Astrocyte (in vitro differentiated cells and primary cell): ENCODE measurements at regions not wholly inside any gene's neighbourhood (a gene's known extent, or its start where the extent isn't known, plus 50 kb on each side); places are given as distances from the start of the nearest gene placed in this dataset.
A peak's percentile ranks its signal among the peaks of the same experiment; 100 is the strongest.

ENCODE experiments used
- DNase-seq: peaks from one replicate; pipeline ENCODE4 v3.0.0-alpha.2; 2010; ENCODE audit warnings: low read depth
- FAIRE-seq: peaks from 2 replicates; lab custom pipeline; 2011; peaks lifted over from hg19 to GRCh38; lab: Jason Lieb, UNC
- H2AFZ ChIP-seq: 2 replicates; pipeline ENCODE4 v1.6.0; 2012; ENCODE audit warnings: low read depth, low read length, inconsistent platforms
- H3K27ac ChIP-seq: 2 replicates; pipeline ENCODE4 v1.5.1; 2011; ENCODE audit warnings: low read depth, low read length, inconsistent platforms
- H3K27me3 ChIP-seq: 2 replicates; pipeline ENCODE4 v1.6.0; 2011; ENCODE audit warnings: low read length, inconsistent platforms; ENCODE audit not compliant: insufficient read depth
- H3K36me3 ChIP-seq: 2 replicates; pipeline ENCODE4 v1.5.1; 2011; ENCODE audit warnings: low read length, inconsistent platforms; ENCODE audit not compliant: insufficient read depth
- H3K4me1 ChIP-seq: 2 replicates; pipeline ENCODE4 v1.5.1; 2011; ENCODE audit warnings: low read length, inconsistent platforms; ENCODE audit not compliant: insufficient read depth
- H3K4me2 ChIP-seq: 2 replicates; pipeline ENCODE4 v1.6.0; 2012; ENCODE audit warnings: low read length, inconsistent platforms
- H3K4me3 ChIP-seq: 2 replicates; pipeline ENCODE4 v1.5.1; 2011; ENCODE audit warnings: low read depth, mild to moderate bottlenecking, low read length, inconsistent platforms; ENCODE audit not compliant: insufficient read depth
- H3K79me2 ChIP-seq: 2 replicates; pipeline ENCODE4 v1.6.0; 2012; ENCODE audit warnings: mild to moderate bottlenecking, low read length, inconsistent platforms; ENCODE audit not compliant: insufficient read depth
- H3K9ac ChIP-seq: 2 replicates; pipeline ENCODE4 v1.6.0; 2012; ENCODE audit warnings: mild to moderate bottlenecking, low read length, inconsistent platforms
- H3K9me3 ChIP-seq: 2 replicates; pipeline ENCODE4 v1.5.1; 2012; ENCODE audit warnings: low read depth, mild to moderate bottlenecking, low read length, inconsistent platforms; ENCODE audit not compliant: insufficient read depth
- H4K20me1 ChIP-seq: 2 replicates; pipeline ENCODE4 v1.6.0; 2012; ENCODE audit warnings: low read length, inconsistent platforms; ENCODE audit not compliant: insufficient read depth
- H3K27ac Mint-ChIP-seq: one replicate; pipeline ENCODE4 v1.8.0; 2021; ENCODE audit warnings: mild to moderate bottlenecking, mixed read lengths; ENCODE audit not compliant: unreplicated experiment
- H3K27me3 Mint-ChIP-seq: one replicate; pipeline ENCODE4 v1.8.0; 2021; ENCODE audit warnings: low read depth, mixed read lengths; ENCODE audit not compliant: unreplicated experiment
- H3K36me3 Mint-ChIP-seq: one replicate; pipeline ENCODE4 v1.8.0; 2021; ENCODE audit warnings: low read depth, mixed read lengths; ENCODE audit not compliant: unreplicated experiment
- H3K4me1 Mint-ChIP-seq: one replicate; pipeline ENCODE4 v1.8.0; 2021; ENCODE audit warnings: low read depth, mixed read lengths; ENCODE audit not compliant: unreplicated experiment
- H3K4me3 Mint-ChIP-seq: one replicate; pipeline ENCODE4 v1.8.0; 2021; ENCODE audit warnings: mild to moderate bottlenecking, moderate library complexity, mixed read lengths; ENCODE audit not compliant: unreplicated experiment
- H3K9me3 Mint-ChIP-seq: one replicate; pipeline ENCODE4 v1.8.0; 2021; ENCODE audit warnings: mild to moderate bottlenecking, mixed read lengths; ENCODE audit not compliant: unreplicated experiment
- EZH2 ChIP-seq: IDR thresholded peaks from 2 replicates; pipeline ENCODE4 v1.6.1; 2012; ENCODE audit warnings: mild to moderate bottlenecking, low read length, inconsistent platforms; ENCODE audit not compliant: insufficient read depth
- TF ChIP-seq, protein P1 (sequence below): IDR thresholded peaks from 2 replicates; pipeline ENCODE4 v1.5.1; 2011; ENCODE audit warnings: low read depth, mild to moderate bottlenecking, inconsistent platforms, low read length, moderate library complexity; ENCODE audit not compliant: insufficient read depth

DNA sequence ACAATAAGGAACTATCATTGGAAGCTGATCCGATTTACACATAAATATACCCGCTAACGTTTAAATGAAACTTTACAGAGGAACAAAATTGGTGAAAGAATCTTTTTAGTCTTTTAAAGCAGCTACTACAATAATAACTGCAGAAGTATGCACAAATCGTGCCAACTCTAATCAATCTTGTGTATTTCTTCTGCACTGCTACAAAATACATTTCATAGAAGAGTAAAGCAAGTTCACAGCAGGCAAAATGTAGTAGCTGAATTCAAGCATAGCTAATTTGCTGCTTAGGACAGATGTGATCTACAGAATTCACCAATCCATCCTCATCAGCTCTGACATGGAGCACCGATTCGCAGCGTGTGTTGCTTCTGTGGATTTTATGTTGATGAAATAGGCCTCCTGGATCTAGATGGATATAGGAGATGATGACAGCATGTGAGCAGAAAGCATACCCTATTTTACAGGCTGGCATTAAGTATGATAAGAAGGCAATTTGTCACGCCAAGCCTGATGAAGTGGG, 367.3 kb upstream of the FGF13 start:
- H3K27ac Mint-ChIP-seq = no peak overlapping the region
- H3K4me1 Mint-ChIP-seq = no peaks in the 10 kb centered on the region
- no peak overlapping the region for H3K27ac ChIP-seq
- H3K79me2 ChIP-seq = no peaks in the 10 kb centered on the region
- H3K9me3 Mint-ChIP-seq = no peaks in the 10 kb centered on the region
- peaks cover 7% of the 10 kb centered on the region for H3K4me1 ChIP-seq
- H4K20me1 ChIP-seq = no peaks in the 10 kb centered on the region
- peak; percentile 52 for DNase-seq
- H2AFZ ChIP-seq = no peak overlapping the region
- no peak overlapping the region for H3K4me2 ChIP-seq
- no peak overlapping the region for H3K4me3 ChIP-seq
- no peaks in the 10 kb centered on the region for H3K36me3 Mint-ChIP-seq
- FAIRE-seq = peak; percentile 29
- no peaks in the 10 kb centered on the region for H3K9me3 ChIP-seq
- H3K9ac ChIP-seq = no peak overlapping the region
- H3K27me3 ChIP-seq = no peaks in the 10 kb centered on the region
- H3K4me3 Mint-ChIP-seq = no peak overlapping the region
- TF ChIP-seq EZH2 = no peak
- TF ChIP-seq, protein P1, sequence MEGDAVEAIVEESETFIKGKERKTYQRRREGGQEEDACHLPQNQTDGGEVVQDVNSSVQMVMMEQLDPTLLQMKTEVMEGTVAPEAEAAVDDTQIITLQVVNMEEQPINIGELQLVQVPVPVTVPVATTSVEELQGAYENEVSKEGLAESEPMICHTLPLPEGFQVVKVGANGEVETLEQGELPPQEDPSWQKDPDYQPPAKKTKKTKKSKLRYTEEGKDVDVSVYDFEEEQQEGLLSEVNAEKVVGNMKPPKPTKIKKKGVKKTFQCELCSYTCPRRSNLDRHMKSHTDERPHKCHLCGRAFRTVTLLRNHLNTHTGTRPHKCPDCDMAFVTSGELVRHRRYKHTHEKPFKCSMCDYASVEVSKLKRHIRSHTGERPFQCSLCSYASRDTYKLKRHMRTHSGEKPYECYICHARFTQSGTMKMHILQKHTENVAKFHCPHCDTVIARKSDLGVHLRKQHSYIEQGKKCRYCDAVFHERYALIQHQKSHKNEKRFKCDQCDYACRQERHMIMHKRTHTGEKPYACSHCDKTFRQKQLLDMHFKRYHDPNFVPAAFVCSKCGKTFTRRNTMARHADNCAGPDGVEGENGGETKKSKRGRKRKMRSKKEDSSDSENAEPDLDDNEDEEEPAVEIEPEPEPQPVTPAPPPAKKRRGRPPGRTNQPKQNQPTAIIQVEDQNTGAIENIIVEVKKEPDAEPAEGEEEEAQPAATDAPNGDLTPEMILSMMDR = no peak
- H3K36me3 ChIP-seq = no peaks in the 10 kb centered on the region
- H3K27me3 Mint-ChIP-seq = no peaks in the 10 kb centered on the region

DNA sequence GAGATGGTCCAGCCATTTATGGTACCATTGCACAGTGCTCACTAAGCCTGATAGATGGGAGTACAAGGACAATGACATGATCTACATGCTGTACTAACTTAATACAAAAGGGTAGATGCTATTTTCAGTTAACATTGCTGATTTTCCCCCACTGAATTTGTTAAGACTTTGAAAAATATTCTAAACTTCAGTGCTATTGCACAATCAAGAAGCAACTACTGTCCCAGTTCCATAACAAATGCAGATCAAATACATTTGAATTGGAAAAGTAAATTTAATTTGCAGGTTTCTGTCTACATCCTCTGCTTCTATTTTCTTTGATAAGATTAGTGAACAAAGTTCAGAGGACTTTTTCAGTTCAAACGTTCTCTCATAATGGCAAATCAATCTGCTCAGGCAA, 366.8 kb upstream of the FGF13 start:
- Histone ChIP-seq H3K9ac (no peak overlapping the region), H3K4me3 (no peak overlapping the region), H3K79me2 (no peaks in the 10 kb centered on the region), H3K4me2 (peak overlapping the region; percentile 67), H3K27me3 (no peaks in the 10 kb centered on the region), H3K9me3 (no peaks in the 10 kb centered on the region), H3K4me1 (peaks cover 7% of the 10 kb centered on the region), H4K20me1 (no peaks in the 10 kb centered on the region), H3K36me3 (no peaks in the 10 kb centered on the region), H2AFZ (no peak overlapping the region), H3K27ac (peak overlapping the region; percentile 73)
- H3K27ac Mint-ChIP-seq = no peak overlapping the region
- no peaks in the 10 kb centered on the region for H3K4me1 Mint-ChIP-seq
- TF ChIP-seq, protein P1 = no peak
- no peak for FAIRE-seq
- DNase-seq = no peak
- H3K4me3 Mint-ChIP-seq = no peak overlapping the region
- no peaks in the 10 kb centered on the region for H3K9me3 Mint-ChIP-seq
- H3K36me3 Mint-ChIP-seq = no peaks in the 10 kb centered on the region
- H3K27me3 Mint-ChIP-seq = no peaks in the 10 kb centered on the region
